GM19468 (cell line): ENCODE measurements at regions not wholly inside any gene's neighbourhood (a gene's known extent, or its start where the extent isn't known, plus 50 kb on each side); places are given as distances from the start of the nearest gene placed in this dataset.

Source experiments
- ATAC-seq: cut with Tn5 transposase; IDR thresholded peaks from one replicate; pipeline ENCODE4 v1.9.1; 2021; ENCODE audit warnings: mild to moderate bottlenecking, moderate library complexity, moderate number of reproducible peaks; ENCODE audit not compliant: unreplicated experiment; ENCODE audit errors: extremely low read depth

- no peak for ATAC-seq
Measured at GRCh38 chr9:8012986-8013385, 213.4 kb upstream of the DMAC1 start.

- ATAC-seq: no peak
Measured at GRCh38 chr9:8011974-8012373, 212.4 kb upstream of the DMAC1 start.

GRCh38 chr9:7996558-7996957 is 197.0 kb upstream of the DMAC1 start:
- ATAC-seq: no peak

DNA sequence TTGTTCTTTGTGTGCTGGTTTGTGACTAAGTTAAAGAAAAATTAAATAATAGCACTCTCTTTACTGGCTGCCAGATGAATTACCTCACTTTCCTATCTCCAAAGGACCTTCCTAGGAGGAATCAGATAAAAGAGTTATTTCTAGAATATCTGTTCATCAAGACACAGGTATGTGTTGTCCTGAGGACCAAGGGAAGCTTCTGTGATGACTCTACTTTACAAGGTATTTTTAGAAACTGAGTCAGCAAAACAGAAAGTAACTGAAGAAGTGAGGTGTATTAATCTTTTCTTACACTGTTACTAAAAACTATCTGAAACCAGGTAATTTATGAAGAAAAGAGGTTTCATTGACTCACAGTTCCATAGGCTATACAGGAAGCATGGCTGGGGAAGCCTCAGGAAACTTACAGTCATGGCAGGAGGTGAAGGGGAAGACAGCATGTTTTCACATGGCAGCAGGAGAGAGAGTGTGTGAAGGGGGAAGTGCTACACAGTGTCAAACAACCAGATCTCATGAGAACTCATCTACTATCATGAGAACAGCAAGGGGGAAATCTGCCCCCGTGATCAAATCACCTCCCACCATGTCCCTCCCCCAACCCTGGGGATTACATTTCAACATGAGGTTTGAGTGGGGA is 189.2 kb upstream of the DMAC1 start:
- ATAC-seq: no peak

GRCh38 chr9:7984692-7985091 is 185.1 kb upstream of the DMAC1 start:
- ATAC-seq: no peak

- no peak for ATAC-seq
Measured at GRCh38 chr9:7984203-7984602, 184.6 kb upstream of the DMAC1 start.

GRCh38 chr9:7983490-7983889 is 183.9 kb upstream of the DMAC1 start:
- no peak for ATAC-seq

DNA sequence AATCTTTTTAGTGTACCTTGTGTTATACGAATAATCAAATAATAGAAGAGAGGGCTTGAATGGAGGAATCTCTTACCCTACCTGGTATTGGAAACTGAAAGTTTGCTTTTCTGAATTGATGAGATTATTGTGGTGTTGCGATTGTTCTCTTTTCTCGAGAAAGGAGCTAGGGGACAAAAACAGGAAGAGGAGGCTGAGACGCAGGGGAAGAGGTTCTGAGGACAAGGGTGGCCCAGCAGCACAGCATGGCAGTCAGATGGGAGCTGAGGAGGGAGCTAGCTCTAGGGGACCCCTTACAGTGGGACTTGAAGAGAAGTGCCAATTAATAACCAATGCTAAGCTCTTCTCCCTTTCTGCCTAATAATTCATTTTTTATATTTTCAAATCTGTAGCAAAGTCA is 183.3 kb upstream of the DMAC1 start:
- no peak for ATAC-seq

DNA sequence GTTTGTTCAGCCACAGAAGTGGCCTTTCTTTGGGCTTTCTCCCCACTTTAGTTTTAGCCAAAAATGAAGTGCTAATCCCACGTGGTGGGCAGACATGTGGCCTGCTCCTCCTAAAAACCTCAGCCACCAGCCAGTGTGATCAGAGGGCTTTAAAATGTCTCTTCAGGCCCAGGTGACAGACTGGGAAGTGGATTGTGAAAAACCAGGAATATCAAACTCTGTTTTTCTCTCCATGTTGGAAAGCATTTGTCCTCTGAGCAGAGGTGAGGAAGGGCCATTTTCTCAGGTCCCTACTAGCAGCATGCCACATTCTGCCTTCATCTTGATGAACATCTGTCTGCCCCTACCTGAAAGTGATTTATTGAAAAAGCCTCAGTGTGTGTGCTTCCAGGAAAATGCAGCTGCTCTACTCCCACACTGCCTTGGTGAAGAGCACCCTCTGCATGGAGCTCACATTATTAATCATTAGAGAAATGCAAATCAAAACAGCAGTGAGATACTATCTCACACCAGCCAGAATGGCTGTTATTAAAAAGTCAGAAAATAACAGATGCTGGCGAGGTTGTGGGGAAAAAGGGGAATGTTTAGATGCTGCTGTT is 181.2 kb upstream of the DMAC1 start:
- ATAC-seq: no peak

- no peak for ATAC-seq
Measured at GRCh38 chr9:7980041-7980440, 180.5 kb upstream of the DMAC1 start.

DNA sequence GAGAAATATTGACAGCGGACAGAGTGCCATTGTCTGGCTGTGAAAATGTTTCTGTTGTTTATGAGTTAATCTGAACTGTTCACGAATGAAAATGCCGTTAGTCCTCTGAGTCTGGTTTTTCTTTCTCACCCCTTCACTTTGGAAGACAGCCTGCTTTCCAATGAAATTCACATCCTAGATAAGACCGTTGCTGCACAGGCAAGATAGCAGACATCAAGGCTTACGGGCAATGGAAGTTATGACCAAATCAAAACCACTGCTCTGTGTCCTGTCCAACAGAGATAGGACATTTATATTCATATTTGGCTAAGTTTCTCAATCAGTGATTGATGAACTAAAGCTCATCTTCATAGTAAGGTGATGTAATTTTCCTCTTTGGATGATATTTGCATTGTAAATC is 180.0 kb upstream of the DMAC1 start:
- ATAC-seq: no peak

DNA sequence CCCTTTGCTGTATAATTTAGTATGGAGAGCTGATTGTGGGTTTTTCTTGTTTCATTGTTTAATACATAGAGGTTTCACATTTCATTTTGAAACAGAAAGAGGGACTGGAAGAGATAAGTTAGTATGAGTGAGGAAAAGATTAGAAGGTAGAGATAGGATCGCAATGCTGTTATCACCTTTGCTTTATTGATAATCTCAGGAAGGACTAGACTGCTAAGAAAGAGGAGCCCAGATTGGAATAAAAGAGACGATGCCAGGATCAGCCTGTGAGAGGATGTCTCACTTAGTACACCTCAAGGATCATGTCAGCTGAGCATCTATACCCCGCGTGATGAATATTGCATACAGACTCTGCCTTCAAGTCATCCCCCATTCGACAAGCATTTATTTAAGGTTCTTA is 178.0 kb upstream of the DMAC1 start:
- ATAC-seq: no peak

GRCh38 chr9:7976856-7977255 is 177.3 kb upstream of the DMAC1 start:
- no peak for ATAC-seq

GRCh38 chr9:7976167-7976755 is 176.7 kb upstream of the DMAC1 start:
- ATAC-seq: peak; percentile 99

DNA sequence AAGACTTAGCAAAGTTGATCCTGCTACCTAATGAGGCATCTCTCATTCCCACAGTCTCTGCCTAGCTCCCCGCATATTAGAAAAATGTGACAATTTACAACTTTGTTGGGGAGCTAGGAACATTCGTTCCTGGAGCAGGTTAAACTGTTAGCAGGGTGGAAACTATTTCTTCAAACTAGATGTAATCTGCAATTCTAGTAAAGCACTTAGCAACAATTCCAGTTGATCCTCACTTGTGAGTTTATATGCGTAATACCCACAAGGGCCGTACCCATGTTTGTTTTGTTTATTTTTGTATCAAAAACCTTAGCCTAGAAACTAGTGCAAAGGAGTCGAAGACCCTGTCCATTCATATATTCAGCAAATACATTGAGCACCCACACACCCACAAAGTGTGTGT is 175.8 kb upstream of the DMAC1 start:
- no peak for ATAC-seq

- ATAC-seq: no peak
Measured at GRCh38 chr9:7974335-7974960, 174.9 kb upstream of the DMAC1 start.

- no peak for ATAC-seq
Measured at GRCh38 chr9:7973123-7973522, 173.5 kb upstream of the DMAC1 start.

- no peak for ATAC-seq
Measured at GRCh38 chr9:7970681-7971330, 171.2 kb upstream of the DMAC1 start.

- no peak for ATAC-seq
Measured at GRCh38 chr9:7968687-7969086, 169.1 kb upstream of the DMAC1 start.

- no peak for ATAC-seq
Measured at GRCh38 chr9:7967851-7968250, 168.3 kb upstream of the DMAC1 start.
